Panc1 (cell line): ENCODE measurements at regions not wholly inside any gene's neighbourhood (a gene's known extent, or its start where the extent isn't known, plus 50 kb on each side); places are given as distances from the start of the nearest gene placed in this dataset.
"Not testable (repeated sequence)": the region's sequence is repeated elsewhere in the genome, so short reads cannot be mapped to it uniquely, and the experiment has no call there.

Experiments used
- ATAC-seq: fragments of 200-7000 bp; cut with Tn5 transposase; 2 replicates; pipeline ENCODE4 v1.9.1; 2020; ENCODE audit warnings: mild to moderate bottlenecking, moderate library complexity
- BruUV-seq: library from RNA; stranded (reverse); fragments of 400-500 nt; replicated peaks from 2 replicates; lab custom pipeline; 2021; lab: Mats Ljungman, UMichigan
- CTCF ChIA-PET: fragments of 300-600 bp; sonication (Branson Sonifier 250); formaldehyde crosslinking; loops from one replicate; lab custom pipeline; 2022; ENCODE audit warnings: antibody characterized with exemption; lab: Charles Lee
- POLR2A ChIA-PET: fragments of 300-600 bp; sonication (Branson Sonifier 250); formaldehyde crosslinking; loops from one replicate; lab custom pipeline; 2022; ENCODE audit warnings: antibody characterized with exemption; lab: Charles Lee
- DNase-seq: peaks from one replicate; pipeline ENCODE4 v3.0.0-alpha.2; 2010; ENCODE audit warnings: low read depth, low spot score
- H3K27ac ChIP-seq: 2 replicates; pipeline ENCODE4 v1.5.1; 2011; ENCODE audit warnings: mild to moderate bottlenecking, low read length, inconsistent platforms
- H3K27me3 ChIP-seq: fragments of 200-500 bp; sonication (Bioruptor generic); 2 replicates; pipeline ENCODE4 v1.6.0; 2014; ENCODE audit warnings: low read length, inconsistent platforms; ENCODE audit not compliant: control insufficient read depth, insufficient read depth
- H3K36me3 ChIP-seq: fragments of 200-500 bp; sonication (Bioruptor generic); 2 replicates; pipeline ENCODE4 v1.5.1; 2014; ENCODE audit warnings: inconsistent platforms, mild to moderate bottlenecking, low read length, moderate library complexity; ENCODE audit not compliant: control insufficient read depth, insufficient read depth
- H3K4me1 ChIP-seq: 2 replicates; pipeline ENCODE4 v1.5.1; 2011; ENCODE audit warnings: inconsistent platforms, mild to moderate bottlenecking, low read length, moderate library complexity; ENCODE audit not compliant: control insufficient read depth, insufficient read depth
- H3K4me3 ChIP-seq, 2 experiments: 2 replicates each; pipeline ENCODE4 v1.5.1; 2011 to 2012; ENCODE audit warnings: low read depth in 2 of 2, low read length in 2 of 2, mild to moderate bottlenecking in 2 of 2, inconsistent platforms in 1 of 2, moderate library complexity in 1 of 2
- H3K9me3 ChIP-seq: fragments of 200-500 bp; sonication (Bioruptor generic); 2 replicates; pipeline ENCODE4 v1.5.1; 2014; ENCODE audit warnings: low read depth, mild to moderate bottlenecking, inconsistent platforms, low read length, moderate library complexity; ENCODE audit not compliant: control insufficient read depth, insufficient read depth
- CTCF ChIP-seq: fragments of 450-650 bp; IDR thresholded peaks from 2 replicates; pipeline ENCODE4 v1.5.1; 2017; ENCODE audit warnings: mild to moderate bottlenecking
- POLR2AphosphoS5 ChIP-seq: IDR thresholded peaks from 2 replicates; pipeline ENCODE4 v1.6.1; 2012; ENCODE audit warnings: mild to moderate bottlenecking, low read depth, low read length, moderate library complexity
- REST ChIP-seq, 2 experiments: IDR thresholded peaks; 2 replicates each; pipeline ENCODE4 v1.6.1; 2011 to 2012; ENCODE audit warnings: low read depth in 2 of 2, control low read depth in 1 of 2, low read length in 1 of 2, mild to moderate bottlenecking in 1 of 2, moderate library complexity in 1 of 2; ENCODE audit not compliant: insufficient read depth in 1 of 2
- SIN3A ChIP-seq: IDR thresholded peaks from 2 replicates; pipeline ENCODE4 v1.6.1; 2012; ENCODE audit warnings: low read depth, mild to moderate bottlenecking, low read length, moderate library complexity, borderline replicate concordance; ENCODE audit not compliant: insufficient read depth
- TCF7L2 ChIP-seq: IDR thresholded peaks from 2 replicates; pipeline ENCODE4 v1.6.1; 2011; ENCODE audit warnings: mild to moderate bottlenecking, low read depth, low read length, inconsistent platforms
- in situ Hi-C: cut with HindIII; loops from 2 replicates; pipeline ENCODE4 v1.10.0; 2016; ENCODE audit warnings: low sequenced_read_pairs, low pct_unique_long_range_greater_than_20kb
- intact Hi-C: fragments of 100-400 bp; cut with micrococcal nuclease; formaldehyde crosslinking; loops from one replicate; pipeline ENCODE4 v1.10.0; 2022; ENCODE audit not compliant: unreplicated experiment

GRCh38 chr1:147348592-147348991 is 106.1 kb downstream of the CHD1L start:
- H3K4me3 ChIP-seq, in situ Hi-C loops, DNase-seq, intact Hi-C loops, BruUV-seq, CTCF ChIA-PET, H3K36me3 ChIP-seq, ATAC-seq, POLR2A ChIA-PET, H3K4me1 ChIP-seq, H3K27me3 ChIP-seq, H3K27ac ChIP-seq, H3K9me3 ChIP-seq: not testable (repeated sequence)

- ATAC-seq (no peak), DNase-seq (no peak)
- intact Hi-C loops = no loop called here
- no TSS peak for BruUV-seq
- H3K27ac ChIP-seq = no peak overlapping the region
- no peaks in the 10 kb centered on the region for H3K9me3 ChIP-seq
- H3K4me3 ChIP-seq = no peak overlapping the region
- CTCF ChIA-PET = no interaction called here
- in situ Hi-C loops = no loop called here
- H3K36me3 ChIP-seq = no peaks in the 10 kb centered on the region
- TF ChIP-seq SIN3A (no peak), CTCF (no peak), POLR2AphosphoS5 (no peak), REST (IDR thresholded peaks at IDR 0.05; ENCODE audit: insufficient read depth in 1 of 2, low read depth in 2 of 2, low read length in 1 of 2) (no peak), TCF7L2 (no peak)
- no peaks in the 10 kb centered on the region; the same call in 1 of the 2 replicates for H3K27me3 ChIP-seq
- H3K4me1 ChIP-seq = no peaks in the 10 kb centered on the region
- POLR2A ChIA-PET = no interaction called here
Measured at GRCh38 chr1:147349533-147349932, 107.0 kb downstream of the CHD1L start.

- H3K36me3 ChIP-seq = no peaks in the 10 kb centered on the region
- TF ChIP-seq REST (IDR thresholded peaks at IDR 0.05; ENCODE audit: insufficient read depth in 1 of 2, low read depth in 2 of 2, low read length in 1 of 2) (no peak), SIN3A (no peak), TCF7L2 (no peak), POLR2AphosphoS5 (no peak), CTCF (no peak)
- H3K27ac ChIP-seq = no peak overlapping the region
- ChIA-PET POLR2A (no interaction called here), CTCF (no interaction called here)
- ATAC-seq = no peak
- intact Hi-C loops = no loop called here
- no peaks in the 10 kb centered on the region for H3K9me3 ChIP-seq
- in situ Hi-C loops = no loop called here
- DNase-seq = no peak
- BruUV-seq = no TSS peak
- H3K4me3 ChIP-seq = no peak overlapping the region
- peaks cover 11% of the 10 kb centered on the region for H3K27me3 ChIP-seq
- H3K4me1 ChIP-seq = no peaks in the 10 kb centered on the region
Measured at GRCh38 chr1:147351140-147351835, 108.8 kb downstream of the CHD1L start.
